CD4-positive, alpha-beta T cell (primary cell): ENCODE measurements at regions not wholly inside any gene's neighbourhood (a gene's known extent, or its start where the extent isn't known, plus 50 kb on each side); places are given as distances from the start of the nearest gene placed in this dataset.

Experiments used
- ATAC-seq: fragments of 200-7000 bp; cut with Tn5 transposase; one replicate; pipeline ENCODE4 v1.10.0; 2022; ENCODE audit warnings: mild to moderate bottlenecking; ENCODE audit not compliant: poor library complexity
- CTCF ChIA-PET: fragments of 350-600 bp; sonication (Branson Sonifier 250); formaldehyde crosslinking; loops from one replicate; lab custom pipeline; 2021; ENCODE audit warnings: antibody characterized with exemption, inconsistent platforms; lab: Charles Lee
- POLR2A ChIA-PET: fragments of 350-600 bp; sonication (Branson Sonifier 250); formaldehyde crosslinking; loops from one replicate; lab custom pipeline; 2021; ENCODE audit warnings: antibody characterized with exemption, inconsistent platforms; lab: Charles Lee
- DNase-seq, 14 experiments: peaks; one replicate each; pipeline ENCODE4 v3.0.0-alpha.2; 2013 to 2020; ENCODE audit warnings: mixed read lengths in 2 of 14
- H3K27ac ChIP-seq, 2 donors: one replicate each; pipeline versions ENCODE4 v1.5.1 to v1.7.0; 2013; ENCODE audit warnings: low read length in 2 of 2, low read depth in 1 of 2, mild to moderate bottlenecking in 1 of 2
- H3K27me3 ChIP-seq, 2 experiments: 1 replicate in 1 of 2; 2 replicates in 1 of 2; pipeline versions ENCODE4 v1.6.1 to v1.7.0; 2013; ENCODE audit warnings: low read length in 2 of 2, control low read depth in 1 of 2, mild to moderate bottlenecking in 1 of 2, moderate library complexity in 1 of 2; ENCODE audit not compliant: insufficient read depth in 2 of 2, control insufficient read depth in 1 of 2
- H3K36me3 ChIP-seq: one replicate; pipeline ENCODE4 v1.6.1; 2013; ENCODE audit warnings: low read length, control low read depth; ENCODE audit not compliant: insufficient read depth
- H3K4me1 ChIP-seq: one replicate; pipeline ENCODE4 v1.6.1; 2013; ENCODE audit warnings: low read length, control low read depth; ENCODE audit not compliant: insufficient read depth
- H3K4me3 ChIP-seq: one replicate; pipeline ENCODE4 v1.5.1; 2013; ENCODE audit warnings: mild to moderate bottlenecking, low read length, moderate library complexity
- H3K9me3 ChIP-seq, 2 experiments: 1 replicate in 1 of 2; 2 replicates in 1 of 2; pipeline versions ENCODE4 v1.6.1 to v1.7.0; 2013; ENCODE audit warnings: low read length in 2 of 2, mild to moderate bottlenecking in 2 of 2, control low read depth in 1 of 2, moderate library complexity in 1 of 2; ENCODE audit not compliant: control insufficient read depth in 1 of 2, insufficient read depth in 1 of 2
- H3K27ac Mint-ChIP-seq: one replicate; pipeline ENCODE4 v1.8.0; 2020; ENCODE audit warnings: mixed read lengths
- H3K27me3 Mint-ChIP-seq: one replicate; pipeline ENCODE4 v1.8.0; 2021; ENCODE audit warnings: mixed read lengths
- H3K36me3 Mint-ChIP-seq: one replicate; pipeline ENCODE4 v1.8.0; 2021; ENCODE audit warnings: low read depth, mixed read lengths
- H3K4me1 Mint-ChIP-seq: one replicate; pipeline ENCODE4 v1.8.0; 2021; ENCODE audit warnings: low read depth, mixed read lengths
- H3K4me3 Mint-ChIP-seq: one replicate; pipeline ENCODE4 v1.8.0; 2020; ENCODE audit warnings: mild to moderate bottlenecking, mixed read lengths
- H3K9me3 Mint-ChIP-seq: one replicate; pipeline ENCODE4 v1.8.0; 2020; ENCODE audit warnings: mixed read lengths
- CTCF ChIP-seq: fragments of 200-600 bp; IDR thresholded peaks from one replicate; pipeline ENCODE4 v1.8.0; 2022; ENCODE audit warnings: antibody characterized with exemption, mild to moderate bottlenecking
- intact Hi-C, 2 experiments: fragments of 100-400 bp; cut with DNase I in 1 of 2; cut with micrococcal nuclease in 1 of 2; formaldehyde crosslinking; loops; one replicate each; pipeline versions ENCODE4 v1.15.1 to v1.9.0; 2023 to 2025; cut with DNase I, micrococcal nuclease

GRCh38 chr5:18068826-18069225 is 434.6 kb downstream of the TAF11L14 start:
- Mint-ChIP-seq H3K27ac (no peak overlapping the region), H3K9me3 (peaks cover under 1% of the 10 kb centered on the region), H3K36me3 (no peaks in the 10 kb centered on the region), H3K4me3 (no peak overlapping the region), H3K4me1 (no peaks in the 10 kb centered on the region), H3K27me3 (no peaks in the 10 kb centered on the region)
- H3K9me3 ChIP-seq, result peaks cover 0 to 3% of the 10 kb centered on the region in 2 experiments
- ChIA-PET POLR2A (no interaction called here), CTCF (no interaction called here)
- TF ChIP-seq CTCF, result no peak
- no peak overlapping the region for H3K4me3 ChIP-seq
- ATAC-seq (no peak), DNase-seq (no peak)
- H3K27ac ChIP-seq, result no peak overlapping the region
- H3K27me3 ChIP-seq, result no peaks in the 10 kb centered on the region
- H3K36me3 ChIP-seq, result no peaks in the 10 kb centered on the region
- intact Hi-C loops, result no loop called here
- H3K4me1 ChIP-seq, result no peaks in the 10 kb centered on the region

- Mint-ChIP-seq H3K9me3 (peaks cover 3% of the 10 kb centered on the region), H3K27me3 (no peaks in the 10 kb centered on the region), H3K4me3 (no peak overlapping the region), H3K27ac (no peak overlapping the region), H3K36me3 (no peaks in the 10 kb centered on the region), H3K4me1 (no peaks in the 10 kb centered on the region)
- POLR2A ChIA-PET, result no interaction called here
- ATAC-seq (no peak), DNase-seq (no peak)
- Histone ChIP-seq H3K27me3 (no peaks in the 10 kb centered on the region), H3K9me3 (peaks cover 0 to 3% of the 10 kb centered on the region in 2 experiments), H3K4me3 (no peak overlapping the region), H3K36me3 (no peaks in the 10 kb centered on the region), H3K4me1 (no peaks in the 10 kb centered on the region), H3K27ac (no peak overlapping the region)
- intact Hi-C loops, result no loop called here
- CTCF ChIA-PET, result no interaction called here
- TF ChIP-seq CTCF, result no peak
Observed at GRCh38 chr5:18069790-18070189, 435.5 kb downstream of the TAF11L14 start.

- no peaks in the 10 kb centered on the region for H3K27me3 Mint-ChIP-seq
- DNase-seq (no peak), ATAC-seq (no peak)
- Histone ChIP-seq H3K9me3 (peaks cover 0 to 3% of the 10 kb centered on the region in 2 experiments), H3K36me3 (no peaks in the 10 kb centered on the region), H3K4me3 (no peak overlapping the region), H3K27me3 (no peaks in the 10 kb centered on the region), H3K4me1 (no peaks in the 10 kb centered on the region), H3K27ac (no peak overlapping the region)
- ChIA-PET POLR2A (no interaction called here), CTCF (no interaction called here)
- H3K4me1 Mint-ChIP-seq, result no peaks in the 10 kb centered on the region
- no peak overlapping the region for H3K4me3 Mint-ChIP-seq
- no peak for TF ChIP-seq CTCF
- H3K9me3 Mint-ChIP-seq, result peaks cover 7% of the 10 kb centered on the region
- H3K36me3 Mint-ChIP-seq, result no peaks in the 10 kb centered on the region
- intact Hi-C loops, result no loop called here
- no peak overlapping the region for H3K27ac Mint-ChIP-seq
Observed at GRCh38 chr5:18072600-18072999, 438.3 kb downstream of the TAF11L14 start.
